WTC11 (cell line): ENCODE measurements at regions not wholly inside any gene's neighbourhood (a gene's known extent, or its start where the extent isn't known, plus 50 kb on each side); places are given as distances from the start of the nearest gene placed in this dataset.

Experiments
- ATAC-seq: fragments of 200-7000 bp; cut with Tn5 transposase; 2 replicates; pipeline ENCODE4 v1.10.0; 2021; ENCODE audit warnings: mild to moderate bottlenecking, moderate library complexity
- CTCF ChIA-PET: fragments of 300-600 bp; sonication (Branson Sonifier 250); formaldehyde crosslinking; loops from one replicate; lab custom pipeline; 2021; ENCODE audit warnings: antibody characterized with exemption; lab: Charles Lee
- POLR2A ChIA-PET: fragments of 350-600 bp; sonication (Branson Sonifier 250); formaldehyde crosslinking; loops from one replicate; lab custom pipeline; 2021; ENCODE audit warnings: antibody characterized with exemption; lab: Charles Lee
- DNase-seq: peaks from one replicate; pipeline ENCODE4 v3.0.0; 2021; ENCODE audit warnings: low spot score
- H3K27ac Mint-ChIP-seq: 2 replicates; pipeline ENCODE4 v1.8.0; 2021; ENCODE audit warnings: mixed read lengths
- H3K27me3 Mint-ChIP-seq: 2 replicates; pipeline ENCODE4 v1.8.0; 2021; ENCODE audit warnings: low read depth, mild to moderate bottlenecking, moderate library complexity, mixed read lengths
- H3K36me3 Mint-ChIP-seq: 2 replicates; pipeline ENCODE4 v1.8.0; 2021; ENCODE audit warnings: mixed read lengths
- H3K4me1 Mint-ChIP-seq: 2 replicates; pipeline ENCODE4 v1.8.0; 2022; ENCODE audit warnings: mixed read lengths
- H3K4me3 Mint-ChIP-seq: 2 replicates; pipeline ENCODE4 v1.8.0; 2021; ENCODE audit warnings: mild to moderate bottlenecking, moderate library complexity, mixed read lengths
- H3K9me3 Mint-ChIP-seq: 2 replicates; pipeline ENCODE4 v1.8.0; 2021; ENCODE audit warnings: mixed read lengths
- FOXK1 ChIP-seq: sonication (generic); formaldehyde crosslinking; IDR thresholded peaks from 2 replicates; pipeline ENCODE4 v1.8.0; 2022; ENCODE audit warnings: mild to moderate bottlenecking, moderate library complexity, missing genetic modification reagents
- FOXP4 ChIP-seq: sonication (generic); formaldehyde crosslinking; IDR thresholded peaks from 2 replicates; pipeline ENCODE4 v1.8.0; 2022; ENCODE audit warnings: mild to moderate bottlenecking, missing genetic modification reagents
- IRF2 ChIP-seq: sonication (generic); formaldehyde crosslinking; IDR thresholded peaks from 2 replicates; pipeline ENCODE4 v1.8.0; 2022; ENCODE audit warnings: low read depth, missing genetic modification reagents, borderline replicate concordance
- MXD4 ChIP-seq: fragments of 250-450 bp; sonication (Bioruptor Pico); IDR thresholded peaks from 2 replicates; pipeline ENCODE4 v1.8.0; 2021; ENCODE audit warnings: mild to moderate bottlenecking, moderate library complexity, borderline replicate concordance
- NFE2L1 ChIP-seq: sonication (generic); formaldehyde crosslinking; IDR thresholded peaks from 2 replicates; pipeline ENCODE4 v1.8.1; 2023; ENCODE audit warnings: missing genetic modification reagents
- OVOL2 ChIP-seq: fragments of 250-450 bp; sonication (Bioruptor Pico); IDR thresholded peaks from 2 replicates; pipeline ENCODE4 v1.9.0; 2021; ENCODE audit warnings: mild to moderate bottlenecking, borderline replicate concordance
- PRRX2 ChIP-seq: fragments of 250-450 bp; sonication (Bioruptor Pico); IDR thresholded peaks from 2 replicates; pipeline ENCODE4 v1.8.0; 2021; ENCODE audit warnings: mild to moderate bottlenecking
- SMAD3 ChIP-seq: sonication (generic); formaldehyde crosslinking; IDR thresholded peaks from 2 replicates; pipeline ENCODE4 v1.8.0; 2022; ENCODE audit warnings: missing genetic modification reagents, mild to moderate bottlenecking, borderline replicate concordance
- TCF7 ChIP-seq: sonication (generic); formaldehyde crosslinking; IDR thresholded peaks from 2 replicates; pipeline ENCODE4 v1.8.0; 2022; ENCODE audit warnings: mild to moderate bottlenecking, low read depth, missing genetic modification reagents, moderate library complexity
- USF1 ChIP-seq: sonication (generic); formaldehyde crosslinking; IDR thresholded peaks from 2 replicates; pipeline ENCODE4 v1.8.0; 2022; ENCODE audit warnings: mild to moderate bottlenecking, missing genetic modification reagents
- ZNF317 ChIP-seq: sonication (generic); formaldehyde crosslinking; IDR thresholded peaks from 2 replicates; pipeline ENCODE4 v1.8.1; 2023; ENCODE audit warnings: low read depth, mild to moderate bottlenecking, moderate library complexity, missing genetic modification reagents, borderline replicate concordance
- TF ChIP-seq, protein P1 (sequence below): sonication (generic); formaldehyde crosslinking; conservative IDR thresholded peaks from 2 replicates; pipeline ENCODE4 v1.8.1; 2022; ENCODE audit warnings: mild to moderate bottlenecking, missing genetic modification reagents
- TF ChIP-seq, protein P2 (sequence below): sonication (generic); formaldehyde crosslinking; IDR thresholded peaks from 2 replicates; pipeline ENCODE4 v1.8.1; 2023; ENCODE audit warnings: mild to moderate bottlenecking, missing genetic modification reagents, borderline replicate concordance

- TF ChIP-seq USF1 (CRISPR knock-in tag) (no peak), NFE2L1 (CRISPR knock-in tag) (no peak), PRRX2 (CRISPR knock-in tag) (no peak), OVOL2 (CRISPR knock-in tag) (no peak), ZNF317 (no peak), FOXK1 (CRISPR knock-in tag) (no peak), TCF7 (CRISPR knock-in tag) (no peak)
- TF ChIP-seq, protein P1, sequence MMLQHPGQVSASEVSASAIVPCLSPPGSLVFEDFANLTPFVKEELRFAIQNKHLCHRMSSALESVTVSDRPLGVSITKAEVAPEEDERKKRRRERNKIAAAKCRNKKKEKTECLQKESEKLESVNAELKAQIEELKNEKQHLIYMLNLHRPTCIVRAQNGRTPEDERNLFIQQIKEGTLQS: no peak
Observed at GRCh38 chr22:48259991-48260670, 1497.7 kb downstream of the TBC1D22A start (continued).

- DNase-seq: no peak
- Mint-ChIP-seq H3K36me3 (no peaks in the 10 kb centered on the region), H3K9me3 (peaks cover 5% of the 10 kb centered on the region; the same call in 1 of the 2 replicates), H3K27me3 (no peaks in the 10 kb centered on the region), H3K27ac (no peak overlapping the region), H3K4me3 (no peak overlapping the region), H3K4me1 (peaks cover 18% of the 10 kb centered on the region)
- ATAC-seq: no peak
- TF ChIP-seq, protein P2, sequence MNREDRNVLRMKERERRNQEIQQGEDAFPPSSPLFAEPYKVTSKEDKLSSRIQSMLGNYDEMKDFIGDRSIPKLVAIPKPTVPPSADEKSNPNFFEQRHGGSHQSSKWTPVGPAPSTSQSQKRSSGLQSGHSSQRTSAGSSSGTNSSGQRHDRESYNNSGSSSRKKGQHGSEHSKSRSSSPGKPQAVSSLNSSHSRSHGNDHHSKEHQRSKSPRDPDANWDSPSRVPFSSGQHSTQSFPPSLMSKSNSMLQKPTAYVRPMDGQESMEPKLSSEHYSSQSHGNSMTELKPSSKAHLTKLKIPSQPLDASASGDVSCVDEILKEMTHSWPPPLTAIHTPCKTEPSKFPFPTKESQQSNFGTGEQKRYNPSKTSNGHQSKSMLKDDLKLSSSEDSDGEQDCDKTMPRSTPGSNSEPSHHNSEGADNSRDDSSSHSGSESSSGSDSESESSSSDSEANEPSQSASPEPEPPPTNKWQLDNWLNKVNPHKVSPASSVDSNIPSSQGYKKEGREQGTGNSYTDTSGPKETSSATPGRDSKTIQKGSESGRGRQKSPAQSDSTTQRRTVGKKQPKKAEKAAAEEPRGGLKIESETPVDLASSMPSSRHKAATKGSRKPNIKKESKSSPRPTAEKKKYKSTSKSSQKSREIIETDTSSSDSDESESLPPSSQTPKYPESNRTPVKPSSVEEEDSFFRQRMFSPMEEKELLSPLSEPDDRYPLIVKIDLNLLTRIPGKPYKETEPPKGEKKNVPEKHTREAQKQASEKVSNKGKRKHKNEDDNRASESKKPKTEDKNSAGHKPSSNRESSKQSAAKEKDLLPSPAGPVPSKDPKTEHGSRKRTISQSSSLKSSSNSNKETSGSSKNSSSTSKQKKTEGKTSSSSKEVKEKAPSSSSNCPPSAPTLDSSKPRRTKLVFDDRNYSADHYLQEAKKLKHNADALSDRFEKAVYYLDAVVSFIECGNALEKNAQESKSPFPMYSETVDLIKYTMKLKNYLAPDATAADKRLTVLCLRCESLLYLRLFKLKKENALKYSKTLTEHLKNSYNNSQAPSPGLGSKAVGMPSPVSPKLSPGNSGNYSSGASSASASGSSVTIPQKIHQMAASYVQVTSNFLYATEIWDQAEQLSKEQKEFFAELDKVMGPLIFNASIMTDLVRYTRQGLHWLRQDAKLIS (CRISPR knock-in tag): no peak
- TF ChIP-seq PRRX2 (CRISPR knock-in tag) (no peak), SMAD3 (CRISPR knock-in tag) (no peak), FOXP4 (CRISPR knock-in tag) (no peak), IRF2 (CRISPR knock-in tag) (no peak), NFE2L1 (CRISPR knock-in tag) (no peak)
- ChIA-PET CTCF (interaction anchor here (1.0 kb wide), 1 partner anchor 234 kb away, joined by 3 read pairs; no protein-coding TSS in a partner anchor), POLR2A (no interaction called here)
Observed at GRCh38 chr22:48258811-48259210, 1496.4 kb downstream of the TBC1D22A start.

GRCh38 chr22:48258064-48258701 is 1495.7 kb downstream of the TBC1D22A start:
- Mint-ChIP-seq H3K9me3 (peaks cover 5% of the 10 kb centered on the region; the same call in 1 of the 2 replicates), H3K4me3 (no peak overlapping the region), H3K27ac (no peak overlapping the region), H3K4me1 (peaks cover 22% of the 10 kb centered on the region), H3K27me3 (no peaks in the 10 kb centered on the region), H3K36me3 (no peaks in the 10 kb centered on the region)
- no peak for TF ChIP-seq MXD4 (CRISPR knock-in tag)
- ATAC-seq: no peak
- ChIA-PET CTCF (interaction anchor here (1.0 kb wide), 1 partner anchor 235 kb away, joined by 3 read pairs; no protein-coding TSS in a partner anchor), POLR2A (no interaction called here)
- no peak for DNase-seq
